ENCODE measurements at regions not wholly inside any gene's neighbourhood (a gene's known extent, or its start where the extent isn't known, plus 50 kb on each side); places are given as distances from the start of the nearest gene placed in this dataset.

DNA sequence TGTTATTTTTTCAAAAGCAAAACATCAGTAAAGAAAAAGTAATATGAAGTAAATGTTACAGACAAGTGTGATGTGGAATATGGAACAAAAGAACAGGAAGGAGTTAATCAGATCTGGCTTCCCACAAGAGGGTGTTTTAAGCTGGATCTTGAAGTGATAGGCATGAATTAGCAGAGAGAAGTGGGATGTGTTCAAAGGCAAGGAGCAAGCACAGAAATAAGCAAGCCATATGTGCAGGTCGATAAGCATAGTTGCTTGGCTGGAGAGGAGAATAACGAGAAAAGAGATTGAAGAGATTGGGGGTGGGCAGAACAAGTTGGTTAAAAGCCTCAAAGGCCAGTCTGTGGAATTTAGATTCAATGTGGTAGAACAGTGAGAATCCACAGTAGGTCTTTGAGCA, 60.9 kb upstream of the PRPS1 start:
- TF ChIP-seq NFIC (IDR thresholded peaks at IDR 0.05): no peak
- TF ChIP-seq CEBPB (IDR thresholded peaks at IDR 0.05): no peak
- TF ChIP-seq, protein P1, sequence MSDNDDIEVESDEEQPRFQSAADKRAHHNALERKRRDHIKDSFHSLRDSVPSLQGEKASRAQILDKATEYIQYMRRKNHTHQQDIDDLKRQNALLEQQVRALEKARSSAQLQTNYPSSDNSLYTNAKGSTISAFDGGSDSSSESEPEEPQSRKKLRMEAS (IDR thresholded peaks at IDR 0.05): no peak
- no peak for TF ChIP-seq RAD21 (IDR thresholded peaks at IDR 0.05; ENCODE audit: low read depth)
- no peak for TF ChIP-seq EGR1 (IDR thresholded peaks at IDR 0.05)
- TF ChIP-seq EP300 (IDR thresholded peaks at IDR 0.05; ENCODE audit: borderline replicate concordance): no peak
- TF ChIP-seq CREB1 (IDR thresholded peaks at IDR 0.05; ENCODE audit: low read depth): no peak
- no peak for TF ChIP-seq FOXM1 (IDR thresholded peaks at IDR 0.05; ENCODE audit: borderline replicate concordance, low read depth)
- TF ChIP-seq TAF1 (IDR thresholded peaks at IDR 0.05; ENCODE audit: low read depth): no peak
- no peak for TF ChIP-seq YY1 (IDR thresholded peaks at IDR 0.05; ENCODE audit: low read depth)
- TF ChIP-seq, protein P2, sequence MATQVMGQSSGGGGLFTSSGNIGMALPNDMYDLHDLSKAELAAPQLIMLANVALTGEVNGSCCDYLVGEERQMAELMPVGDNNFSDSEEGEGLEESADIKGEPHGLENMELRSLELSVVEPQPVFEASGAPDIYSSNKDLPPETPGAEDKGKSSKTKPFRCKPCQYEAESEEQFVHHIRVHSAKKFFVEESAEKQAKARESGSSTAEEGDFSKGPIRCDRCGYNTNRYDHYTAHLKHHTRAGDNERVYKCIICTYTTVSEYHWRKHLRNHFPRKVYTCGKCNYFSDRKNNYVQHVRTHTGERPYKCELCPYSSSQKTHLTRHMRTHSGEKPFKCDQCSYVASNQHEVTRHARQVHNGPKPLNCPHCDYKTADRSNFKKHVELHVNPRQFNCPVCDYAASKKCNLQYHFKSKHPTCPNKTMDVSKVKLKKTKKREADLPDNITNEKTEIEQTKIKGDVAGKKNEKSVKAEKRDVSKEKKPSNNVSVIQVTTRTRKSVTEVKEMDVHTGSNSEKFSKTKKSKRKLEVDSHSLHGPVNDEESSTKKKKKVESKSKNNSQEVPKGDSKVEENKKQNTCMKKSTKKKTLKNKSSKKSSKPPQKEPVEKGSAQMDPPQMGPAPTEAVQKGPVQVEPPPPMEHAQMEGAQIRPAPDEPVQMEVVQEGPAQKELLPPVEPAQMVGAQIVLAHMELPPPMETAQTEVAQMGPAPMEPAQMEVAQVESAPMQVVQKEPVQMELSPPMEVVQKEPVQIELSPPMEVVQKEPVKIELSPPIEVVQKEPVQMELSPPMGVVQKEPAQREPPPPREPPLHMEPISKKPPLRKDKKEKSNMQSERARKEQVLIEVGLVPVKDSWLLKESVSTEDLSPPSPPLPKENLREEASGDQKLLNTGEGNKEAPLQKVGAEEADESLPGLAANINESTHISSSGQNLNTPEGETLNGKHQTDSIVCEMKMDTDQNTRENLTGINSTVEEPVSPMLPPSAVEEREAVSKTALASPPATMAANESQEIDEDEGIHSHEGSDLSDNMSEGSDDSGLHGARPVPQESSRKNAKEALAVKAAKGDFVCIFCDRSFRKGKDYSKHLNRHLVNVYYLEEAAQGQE (IDR thresholded peaks at IDR 0.05; ENCODE audit: low read depth): no peak
- no peak for TF ChIP-seq TCF12 (IDR thresholded peaks at IDR 0.05; ENCODE audit: low read depth)
- no peak for TF ChIP-seq TEAD4 (IDR thresholded peaks at IDR 0.05)

Measured in Ishikawa (cell line).